GM23338 (cell line): ENCODE measurements at regions not wholly inside any gene's neighbourhood (a gene's known extent, or its start where the extent isn't known, plus 50 kb on each side); places are given as distances from the start of the nearest gene placed in this dataset.

Experiments used
- ATAC-seq: fragments of 200-7000 bp; cut with Tn5 transposase; 3 replicates; pipeline ENCODE4 v1.9.1; 2020
- DNase-seq: peaks from one replicate; pipeline ENCODE4 v3.0.0-alpha.2; 2015; ENCODE audit warnings: low spot score
- H2AFZ ChIP-seq: fragments of 200-600 bp; sonication (generic); 2 replicates; pipeline ENCODE4 v1.8.0; 2016; ENCODE audit warnings: antibody characterized with exemption, mild to moderate bottlenecking, moderate library complexity
- H3F3A ChIP-seq: fragments of 200-600 bp; sonication (generic); replicated peaks from 2 replicates; pipeline ENCODE4 v1.8.0; 2017; ENCODE audit warnings: antibody characterized with exemption, mixed run types, low read depth
- H3K27ac ChIP-seq: fragments of 200-600 bp; sonication (generic); 2 replicates; pipeline ENCODE4 v1.6.1; 2016; ENCODE audit warnings: low read depth
- H3K27me3 ChIP-seq: fragments of 200-600 bp; sonication (generic); 2 replicates; pipeline ENCODE4 v1.8.0; 2016; ENCODE audit warnings: mild to moderate bottlenecking, mixed run types, moderate library complexity; ENCODE audit not compliant: insufficient read depth
- H3K36me3 ChIP-seq: fragments of 200-600 bp; sonication (generic); 2 replicates; pipeline ENCODE4 v1.8.0; 2016; ENCODE audit warnings: mild to moderate bottlenecking; ENCODE audit not compliant: insufficient read depth
- H3K4me1 ChIP-seq: fragments of 200-600 bp; sonication (generic); 2 replicates; pipeline ENCODE4 v1.8.0; 2016; ENCODE audit warnings: mild to moderate bottlenecking, moderate library complexity; ENCODE audit not compliant: insufficient read depth
- H3K4me2 ChIP-seq: fragments of 200-600 bp; sonication (generic); 2 replicates; pipeline ENCODE4 v1.7.1; 2017; ENCODE audit warnings: mixed run types
- H3K4me3 ChIP-seq: fragments of 200-600 bp; sonication (generic); 2 replicates; pipeline ENCODE4 v1.6.1; 2016; ENCODE audit warnings: mixed run types
- H3K79me2 ChIP-seq: fragments of 200-600 bp; sonication (generic); replicated peaks from 2 replicates; pipeline ENCODE4 v1.8.0; 2017; ENCODE audit warnings: mild to moderate bottlenecking; ENCODE audit not compliant: insufficient read depth
- H3K9me2 ChIP-seq: fragments of 200-600 bp; sonication (generic); 2 replicates; pipeline ENCODE4 v1.8.0; 2017; ENCODE audit not compliant: insufficient read depth
- H4K20me1 ChIP-seq: fragments of 200-600 bp; sonication (generic); replicated peaks from 2 replicates; pipeline ENCODE4 v1.8.0; 2017; ENCODE audit warnings: mild to moderate bottlenecking; ENCODE audit not compliant: insufficient read depth
- H3K27ac Mint-ChIP-seq: 2 replicates; pipeline ENCODE4 v1.8.0; 2020; ENCODE audit warnings: inconsistent platforms, mild to moderate bottlenecking, moderate library complexity, mixed read lengths
- H3K27me3 Mint-ChIP-seq: 3 replicates; pipeline ENCODE4 v1.8.0; 2022; ENCODE audit warnings: low read depth, mild to moderate bottlenecking, moderate library complexity, mixed read lengths, inconsistent platforms; ENCODE audit not compliant: insufficient read depth, poor library complexity
- H3K36me3 Mint-ChIP-seq: 3 replicates; pipeline ENCODE4 v1.8.0; 2021; ENCODE audit warnings: low read depth, mild to moderate bottlenecking, inconsistent platforms, moderate library complexity, mixed read lengths
- H3K4me1 Mint-ChIP-seq: 3 replicates; pipeline ENCODE4 v1.8.0; 2020; ENCODE audit warnings: mild to moderate bottlenecking, inconsistent platforms, mixed read lengths
- H3K4me3 Mint-ChIP-seq: 3 replicates; pipeline ENCODE4 v1.8.0; 2021; ENCODE audit warnings: moderate library complexity, mild to moderate bottlenecking, inconsistent platforms, mixed read lengths
- H3K9me3 Mint-ChIP-seq: 3 replicates; pipeline ENCODE4 v1.8.0; 2020; ENCODE audit warnings: moderate library complexity, mild to moderate bottlenecking, inconsistent platforms, mixed read lengths
- CREB1 ChIP-seq: fragments of 250-450 bp; sonication (Bioruptor Pico); IDR thresholded peaks from 2 replicates; pipeline ENCODE4 v1.5.0; 2020; ENCODE audit warnings: low read depth, mild to moderate bottlenecking, moderate library complexity
- EZH2 ChIP-seq: fragments of 200-600 bp; sonication (generic); IDR thresholded peaks from one replicate; pipeline ENCODE4 v1.8.0; 2017; ENCODE audit warnings: antibody characterized with exemption, mild to moderate bottlenecking, low read depth; ENCODE audit not compliant: unreplicated experiment
- EZH2phosphoT487 ChIP-seq: fragments of 200-600 bp; sonication (generic); IDR thresholded peaks from one replicate; pipeline ENCODE4 v1.8.1; 2018; ENCODE audit warnings: antibody characterized with exemption; ENCODE audit not compliant: unreplicated experiment
- JUNB ChIP-seq: IDR thresholded peaks from one replicate; pipeline ENCODE4 v1.6.1; 2016; ENCODE audit warnings: antibody characterized with exemption; ENCODE audit not compliant: unreplicated experiment
- NANOG ChIP-seq: IDR thresholded peaks from 2 replicates; pipeline ENCODE4 v1.6.1; 2016; ENCODE audit warnings: antibody characterized with exemption, borderline replicate concordance
- POLR2AphosphoS5 ChIP-seq: IDR thresholded peaks from 2 replicates; pipeline ENCODE4 v1.6.1; 2016; ENCODE audit warnings: antibody characterized with exemption, low read depth
- STAT1 ChIP-seq: IDR thresholded peaks from one replicate; pipeline ENCODE4 v1.6.1; 2016; ENCODE audit warnings: antibody characterized with exemption; ENCODE audit not compliant: unreplicated experiment
- ZNF114 ChIP-seq: fragments of 250-450 bp; sonication (Bioruptor Pico); IDR thresholded peaks from 2 replicates; pipeline ENCODE4 v1.5.0; 2020; ENCODE audit warnings: mild to moderate bottlenecking, moderate library complexity
- ZNF331 ChIP-seq: fragments of 250-450 bp; sonication (Bioruptor Pico); IDR thresholded peaks from 2 replicates; pipeline ENCODE4 v1.5.0; 2020; ENCODE audit warnings: low read depth, mild to moderate bottlenecking, moderate library complexity
- TF ChIP-seq, protein P1 (sequence below), 2 experiments: fragments of 200-600 bp in 1 of 2; sonication (generic) in 1 of 2; conservative IDR thresholded peaks; 2 replicates each; pipeline versions ENCODE4 v1.5.1 to v1.6.1; 2016 to 2017; ENCODE audit warnings: antibody characterized with exemption in 2 of 2, low read depth in 2 of 2, mild to moderate bottlenecking in 2 of 2, moderate library complexity in 1 of 2
- TF ChIP-seq, protein P2 (sequence below): IDR thresholded peaks from 2 replicates; pipeline ENCODE4 v1.6.1; 2016; ENCODE audit warnings: antibody characterized with exemption
- TF ChIP-seq, protein P3 (sequence below): fragments of 250-450 bp; sonication (Bioruptor Pico); IDR thresholded peaks from 2 replicates; pipeline ENCODE4 v1.5.0; 2020; ENCODE audit warnings: mild to moderate bottlenecking, moderate library complexity
- TF ChIP-seq, protein P4 (sequence below): IDR thresholded peaks from one replicate; pipeline ENCODE4 v1.6.1; 2018; ENCODE audit warnings: antibody characterized with exemption; ENCODE audit not compliant: unreplicated experiment

DNA sequence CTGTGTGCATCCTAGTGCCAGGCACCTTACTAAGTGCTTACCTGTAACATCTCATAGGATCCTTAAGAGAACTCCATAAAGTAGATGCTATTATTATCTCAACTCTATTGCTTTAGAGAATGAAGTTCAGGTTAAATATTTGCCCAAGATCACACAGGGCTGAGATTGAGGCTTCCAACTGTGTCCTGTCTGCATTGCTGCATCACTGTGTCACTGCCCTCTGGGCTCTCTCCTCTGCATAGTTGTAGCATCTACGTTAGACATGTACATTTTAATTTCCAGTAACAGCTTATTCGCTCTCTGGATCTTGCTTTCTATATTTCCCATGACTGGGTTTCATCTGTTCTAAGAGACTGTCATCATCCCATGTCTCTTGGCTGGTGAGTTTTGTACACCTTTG lies 63.6 kb upstream of the FZD8 start:
- DNase-seq: no peak
- Histone ChIP-seq H3K4me3 (no peak overlapping the region), H3K9me2 (peaks cover 4% of the 10 kb centered on the region; the same call in 1 of the 2 replicates), H3K4me2 (0 out of 2 replicates have a peak overlapping the region, but pooled peaks have one; percentile 20), H3K4me1 (peaks cover 15% of the 10 kb centered on the region), H3K79me2 (no peaks in the 10 kb centered on the region), H3K27me3 (no peaks in the 10 kb centered on the region), H3F3A (no peaks in the 10 kb centered on the region), H2AFZ (peak overlapping the region; percentile 86), H3K27ac (no peak overlapping the region), H4K20me1 (no peaks in the 10 kb centered on the region), H3K36me3 (no peaks in the 10 kb centered on the region)
- H3K27me3 Mint-ChIP-seq: peaks cover 8% of the 10 kb centered on the region
- H3K36me3 Mint-ChIP-seq: peaks cover 6% of the 10 kb centered on the region; the same call in 2 of the 3 replicates
- no peak overlapping the region for H3K27ac Mint-ChIP-seq
- H3K4me1 Mint-ChIP-seq: peaks cover 7% of the 10 kb centered on the region
- H3K4me3 Mint-ChIP-seq: no peak overlapping the region
- peaks cover 16% of the 10 kb centered on the region for H3K9me3 Mint-ChIP-seq
- TF ChIP-seq ZNF331 (CRISPR knock-in tag): no peak
- no peak for TF ChIP-seq POLR2AphosphoS5
- TF ChIP-seq, protein P1, sequence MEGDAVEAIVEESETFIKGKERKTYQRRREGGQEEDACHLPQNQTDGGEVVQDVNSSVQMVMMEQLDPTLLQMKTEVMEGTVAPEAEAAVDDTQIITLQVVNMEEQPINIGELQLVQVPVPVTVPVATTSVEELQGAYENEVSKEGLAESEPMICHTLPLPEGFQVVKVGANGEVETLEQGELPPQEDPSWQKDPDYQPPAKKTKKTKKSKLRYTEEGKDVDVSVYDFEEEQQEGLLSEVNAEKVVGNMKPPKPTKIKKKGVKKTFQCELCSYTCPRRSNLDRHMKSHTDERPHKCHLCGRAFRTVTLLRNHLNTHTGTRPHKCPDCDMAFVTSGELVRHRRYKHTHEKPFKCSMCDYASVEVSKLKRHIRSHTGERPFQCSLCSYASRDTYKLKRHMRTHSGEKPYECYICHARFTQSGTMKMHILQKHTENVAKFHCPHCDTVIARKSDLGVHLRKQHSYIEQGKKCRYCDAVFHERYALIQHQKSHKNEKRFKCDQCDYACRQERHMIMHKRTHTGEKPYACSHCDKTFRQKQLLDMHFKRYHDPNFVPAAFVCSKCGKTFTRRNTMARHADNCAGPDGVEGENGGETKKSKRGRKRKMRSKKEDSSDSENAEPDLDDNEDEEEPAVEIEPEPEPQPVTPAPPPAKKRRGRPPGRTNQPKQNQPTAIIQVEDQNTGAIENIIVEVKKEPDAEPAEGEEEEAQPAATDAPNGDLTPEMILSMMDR (conservative IDR thresholded peaks at IDR 0.05; ENCODE audit: low read depth in 2 of 2): no peak
- TF ChIP-seq EZH2: no peak
- TF ChIP-seq, protein P2, sequence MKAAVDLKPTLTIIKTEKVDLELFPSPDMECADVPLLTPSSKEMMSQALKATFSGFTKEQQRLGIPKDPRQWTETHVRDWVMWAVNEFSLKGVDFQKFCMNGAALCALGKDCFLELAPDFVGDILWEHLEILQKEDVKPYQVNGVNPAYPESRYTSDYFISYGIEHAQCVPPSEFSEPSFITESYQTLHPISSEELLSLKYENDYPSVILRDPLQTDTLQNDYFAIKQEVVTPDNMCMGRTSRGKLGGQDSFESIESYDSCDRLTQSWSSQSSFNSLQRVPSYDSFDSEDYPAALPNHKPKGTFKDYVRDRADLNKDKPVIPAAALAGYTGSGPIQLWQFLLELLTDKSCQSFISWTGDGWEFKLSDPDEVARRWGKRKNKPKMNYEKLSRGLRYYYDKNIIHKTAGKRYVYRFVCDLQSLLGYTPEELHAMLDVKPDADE: no peak
- no peak for TF ChIP-seq CREB1
- no peak for TF ChIP-seq EZH2phosphoT487
- TF ChIP-seq STAT1: no peak
- no peak for TF ChIP-seq JUNB
- no peak for TF ChIP-seq ZNF114 (CRISPR knock-in tag)
- no peak for TF ChIP-seq NANOG
- TF ChIP-seq, protein P3, sequence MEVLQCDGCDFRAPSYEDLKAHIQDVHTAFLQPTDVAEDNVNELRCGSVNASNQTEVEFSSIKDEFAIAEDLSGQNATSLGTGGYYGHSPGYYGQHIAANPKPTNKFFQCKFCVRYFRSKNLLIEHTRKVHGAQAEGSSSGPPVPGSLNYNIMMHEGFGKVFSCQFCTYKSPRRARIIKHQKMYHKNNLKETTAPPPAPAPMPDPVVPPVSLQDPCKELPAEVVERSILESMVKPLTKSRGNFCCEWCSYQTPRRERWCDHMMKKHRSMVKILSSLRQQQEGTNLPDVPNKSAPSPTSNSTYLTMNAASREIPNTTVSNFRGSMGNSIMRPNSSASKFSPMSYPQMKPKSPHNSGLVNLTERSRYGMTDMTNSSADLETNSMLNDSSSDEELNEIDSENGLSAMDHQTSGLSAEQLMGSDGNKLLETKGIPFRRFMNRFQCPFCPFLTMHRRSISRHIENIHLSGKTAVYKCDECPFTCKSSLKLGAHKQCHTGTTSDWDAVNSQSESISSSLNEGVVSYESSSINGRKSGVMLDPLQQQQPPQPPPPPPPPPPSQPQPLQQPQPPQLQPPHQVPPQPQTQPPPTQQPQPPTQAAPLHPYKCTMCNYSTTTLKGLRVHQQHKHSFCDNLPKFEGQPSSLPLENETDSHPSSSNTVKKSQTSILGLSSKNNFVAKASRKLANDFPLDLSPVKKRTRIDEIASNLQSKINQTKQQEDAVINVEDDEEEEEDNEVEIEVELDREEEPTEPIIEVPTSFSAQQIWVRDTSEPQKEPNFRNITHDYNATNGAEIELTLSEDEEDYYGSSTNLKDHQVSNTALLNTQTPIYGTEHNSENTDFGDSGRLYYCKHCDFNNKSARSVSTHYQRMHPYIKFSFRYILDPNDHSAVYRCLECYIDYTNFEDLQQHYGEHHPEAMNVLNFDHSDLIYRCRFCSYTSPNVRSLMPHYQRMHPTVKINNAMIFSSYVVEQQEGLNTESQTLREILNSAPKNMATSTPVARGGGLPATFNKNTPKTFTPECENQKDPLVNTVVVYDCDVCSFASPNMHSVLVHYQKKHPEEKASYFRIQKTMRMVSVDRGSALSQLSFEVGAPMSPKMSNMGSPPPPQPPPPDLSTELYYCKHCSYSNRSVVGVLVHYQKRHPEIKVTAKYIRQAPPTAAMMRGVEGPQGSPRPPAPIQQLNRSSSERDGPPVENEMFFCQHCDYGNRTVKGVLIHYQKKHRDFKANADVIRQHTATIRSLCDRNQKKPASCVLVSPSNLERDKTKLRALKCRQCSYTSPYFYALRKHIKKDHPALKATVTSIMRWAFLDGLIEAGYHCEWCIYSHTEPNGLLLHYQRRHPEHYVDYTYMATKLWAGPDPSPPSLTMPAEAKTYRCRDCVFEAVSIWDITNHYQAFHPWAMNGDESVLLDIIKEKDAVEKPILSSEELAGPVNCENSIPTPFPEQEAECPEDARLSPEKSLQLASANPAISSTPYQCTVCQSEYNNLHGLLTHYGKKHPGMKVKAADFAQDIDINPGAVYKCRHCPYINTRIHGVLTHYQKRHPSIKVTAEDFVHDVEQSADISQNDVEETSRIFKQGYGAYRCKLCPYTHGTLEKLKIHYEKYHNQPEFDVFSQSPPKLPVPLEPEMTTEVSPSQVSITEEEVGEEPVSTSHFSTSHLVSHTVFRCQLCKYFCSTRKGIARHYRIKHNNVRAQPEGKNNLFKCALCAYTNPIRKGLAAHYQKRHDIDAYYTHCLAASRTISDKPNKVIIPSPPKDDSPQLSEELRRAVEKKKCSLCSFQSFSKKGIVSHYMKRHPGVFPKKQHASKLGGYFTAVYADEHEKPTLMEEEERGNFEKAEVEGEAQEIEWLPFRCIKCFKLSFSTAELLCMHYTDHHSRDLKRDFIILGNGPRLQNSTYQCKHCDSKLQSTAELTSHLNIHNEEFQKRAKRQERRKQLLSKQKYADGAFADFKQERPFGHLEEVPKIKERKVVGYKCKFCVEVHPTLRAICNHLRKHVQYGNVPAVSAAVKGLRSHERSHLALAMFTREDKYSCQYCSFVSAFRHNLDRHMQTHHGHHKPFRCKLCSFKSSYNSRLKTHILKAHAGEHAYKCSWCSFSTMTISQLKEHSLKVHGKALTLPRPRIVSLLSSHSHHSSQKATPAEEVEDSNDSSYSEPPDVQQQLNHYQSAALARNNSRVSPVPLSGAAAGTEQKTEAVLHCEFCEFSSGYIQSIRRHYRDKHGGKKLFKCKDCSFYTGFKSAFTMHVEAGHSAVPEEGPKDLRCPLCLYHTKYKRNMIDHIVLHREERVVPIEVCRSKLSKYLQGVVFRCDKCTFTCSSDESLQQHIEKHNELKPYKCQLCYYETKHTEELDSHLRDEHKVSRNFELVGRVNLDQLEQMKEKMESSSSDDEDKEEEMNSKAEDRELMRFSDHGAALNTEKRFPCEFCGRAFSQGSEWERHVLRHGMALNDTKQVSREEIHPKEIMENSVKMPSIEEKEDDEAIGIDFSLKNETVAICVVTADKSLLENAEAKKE: no peak
- TF ChIP-seq, protein P4, sequence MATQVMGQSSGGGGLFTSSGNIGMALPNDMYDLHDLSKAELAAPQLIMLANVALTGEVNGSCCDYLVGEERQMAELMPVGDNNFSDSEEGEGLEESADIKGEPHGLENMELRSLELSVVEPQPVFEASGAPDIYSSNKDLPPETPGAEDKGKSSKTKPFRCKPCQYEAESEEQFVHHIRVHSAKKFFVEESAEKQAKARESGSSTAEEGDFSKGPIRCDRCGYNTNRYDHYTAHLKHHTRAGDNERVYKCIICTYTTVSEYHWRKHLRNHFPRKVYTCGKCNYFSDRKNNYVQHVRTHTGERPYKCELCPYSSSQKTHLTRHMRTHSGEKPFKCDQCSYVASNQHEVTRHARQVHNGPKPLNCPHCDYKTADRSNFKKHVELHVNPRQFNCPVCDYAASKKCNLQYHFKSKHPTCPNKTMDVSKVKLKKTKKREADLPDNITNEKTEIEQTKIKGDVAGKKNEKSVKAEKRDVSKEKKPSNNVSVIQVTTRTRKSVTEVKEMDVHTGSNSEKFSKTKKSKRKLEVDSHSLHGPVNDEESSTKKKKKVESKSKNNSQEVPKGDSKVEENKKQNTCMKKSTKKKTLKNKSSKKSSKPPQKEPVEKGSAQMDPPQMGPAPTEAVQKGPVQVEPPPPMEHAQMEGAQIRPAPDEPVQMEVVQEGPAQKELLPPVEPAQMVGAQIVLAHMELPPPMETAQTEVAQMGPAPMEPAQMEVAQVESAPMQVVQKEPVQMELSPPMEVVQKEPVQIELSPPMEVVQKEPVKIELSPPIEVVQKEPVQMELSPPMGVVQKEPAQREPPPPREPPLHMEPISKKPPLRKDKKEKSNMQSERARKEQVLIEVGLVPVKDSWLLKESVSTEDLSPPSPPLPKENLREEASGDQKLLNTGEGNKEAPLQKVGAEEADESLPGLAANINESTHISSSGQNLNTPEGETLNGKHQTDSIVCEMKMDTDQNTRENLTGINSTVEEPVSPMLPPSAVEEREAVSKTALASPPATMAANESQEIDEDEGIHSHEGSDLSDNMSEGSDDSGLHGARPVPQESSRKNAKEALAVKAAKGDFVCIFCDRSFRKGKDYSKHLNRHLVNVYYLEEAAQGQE: no peak
- ATAC-seq: no peak
